ENCODE measurements at regions not wholly inside any gene's neighbourhood (a gene's known extent, or its start where the extent isn't known, plus 50 kb on each side); places are given as distances from the start of the nearest gene placed in this dataset.

- TF ChIP-seq EZH2 (IDR thresholded peaks at IDR 0.05; ENCODE audit: borderline replicate concordance, low read depth, low read length, poor library complexity, severe bottlenecking) (no peak), CTCF (conservative IDR thresholded peaks at IDR 0.05; ENCODE audit: low read depth, low read length) (no peak)
These were observed 371.8 kb upstream of the ACVR2A start for GRCh38 chr2:147473075-147473474.
